Kidney (tissue), 13 donors: ENCODE measurements at regions not wholly inside any gene's neighbourhood (a gene's known extent, or its start where the extent isn't known, plus 50 kb on each side); places are given as distances from the start of the nearest gene placed in this dataset.

Experiments
- DNase-seq, 5 donors: peaks; one replicate each; pipeline ENCODE4 v3.0.0-alpha.2; 2013 to 2020
- FAIRE-seq: peaks from 2 replicates; lab custom pipeline; 2012; peaks lifted over from hg19 to GRCh38; lab: Jason Lieb, UNC
- H3K27ac ChIP-seq, 2 donors: one replicate each; pipeline ENCODE4 v1.7.0; 2013; ENCODE audit warnings: low read depth in 2 of 2, low read length in 2 of 2, inconsistent platforms in 1 of 2
- H3K27me3 ChIP-seq: one replicate; pipeline ENCODE4 v1.7.1; 2013; ENCODE audit warnings: low read length, inconsistent platforms; ENCODE audit not compliant: control insufficient read depth, insufficient read depth
- H3K36me3 ChIP-seq, 3 donors: one replicate each; pipeline versions ENCODE4 v1.7.0 to v1.7.1; 2013; ENCODE audit warnings: low read length in 3 of 3, control low read depth in 1 of 3, inconsistent platforms in 1 of 3; ENCODE audit not compliant: insufficient read depth in 3 of 3, control insufficient read depth in 2 of 3
- H3K4me1 ChIP-seq, 3 donors: one replicate each; pipeline versions ENCODE4 v1.7.0 to v1.7.1; 2013; ENCODE audit warnings: low read length in 3 of 3, inconsistent platforms in 1 of 3, low read depth in 1 of 3; ENCODE audit not compliant: control insufficient read depth in 2 of 3, insufficient read depth in 2 of 3
- H3K4me3 ChIP-seq, 3 donors: one replicate each; pipeline versions ENCODE4 v1.7.0 to v1.8.1; 2013; ENCODE audit warnings: low read length in 3 of 3, control low read depth in 1 of 3, inconsistent platforms in 1 of 3
- H3K9ac ChIP-seq, 3 donors: one replicate each; pipeline versions ENCODE4 v1.7.0 to v1.7.1; 2013; ENCODE audit warnings: low read length in 3 of 3, control low read depth in 1 of 3, inconsistent platforms in 1 of 3
- H3K9me3 ChIP-seq, 3 donors: one replicate each; pipeline versions ENCODE4 v1.7.0 to v1.7.1; 2013; ENCODE audit warnings: low read length in 3 of 3, control low read depth in 1 of 3, inconsistent platforms in 1 of 3; ENCODE audit not compliant: control insufficient read depth in 2 of 3, insufficient read depth in 1 of 3
- CTCF ChIP-seq: IDR thresholded peaks from 3 replicates; pipeline ENCODE4 v1.5.1; 2012; ENCODE audit warnings: mild to moderate bottlenecking, moderate library complexity, borderline replicate concordance; ENCODE audit not compliant: insufficient read depth; ENCODE audit errors: extremely low read depth
- intact Hi-C: fragments of 100-400 bp; cut with DNase I; formaldehyde crosslinking; loops from one replicate; pipeline ENCODE4 v1.11.1; 2022
- donor health status: control.
- donor health status: control.
- donor health status: control.
- donor health status: control.
- donor health status: control.
- donor health status: DM: yes; HTN: yes; CAD: no.
- donor health status: Normal renal cell carcinoma (clear cell type).

- no peak for DNase-seq
- Histone ChIP-seq H3K9ac (no peak overlapping the region), H3K36me3 (no peaks in the 10 kb centered on the region), H3K27ac (no peak overlapping the region), H3K9me3 (no peaks in the 10 kb centered on the region), H3K27me3 (no peaks in the 10 kb centered on the region), H3K4me3 (no peak overlapping the region), H3K4me1 (no peaks in the 10 kb centered on the region)
- intact Hi-C loops: no loop called here
- no peak for TF ChIP-seq CTCF
- no peak for FAIRE-seq
Observed at GRCh38 chr13:99150575-99151361, 49.9 kb upstream of the UBAC2 start.
